Upper lobe of right lung (tissue), 1 donor: ENCODE measurements at regions not wholly inside any gene's neighbourhood (a gene's known extent, or its start where the extent isn't known, plus 50 kb on each side); places are given as distances from the start of the nearest gene placed in this dataset.

Experiments
- ATAC-seq: fragments of 200-7000 bp; cut with Tn5 transposase; one replicate; pipeline ENCODE4 v1.9.1; 2020; ENCODE audit warnings: mild to moderate bottlenecking, moderate library complexity
- DNase-seq: peaks from one replicate; pipeline ENCODE4 v3.0.0-alpha.2; 2020
- H3K27ac ChIP-seq: fragments of 200-600 bp; one replicate; pipeline ENCODE4 v1.8.0; 2022
- H3K27me3 ChIP-seq: fragments of 200-600 bp; one replicate; pipeline ENCODE4 v1.8.0; 2022; ENCODE audit warnings: mild to moderate bottlenecking
- H3K36me3 ChIP-seq: fragments of 200-600 bp; one replicate; pipeline ENCODE4 v1.8.0; 2022
- H3K4me1 ChIP-seq: fragments of 200-600 bp; one replicate; pipeline ENCODE4 v1.8.0; 2022
- H3K4me3 ChIP-seq: fragments of 200-600 bp; one replicate; pipeline ENCODE4 v1.8.0; 2022; ENCODE audit warnings: mild to moderate bottlenecking
- H3K9me3 ChIP-seq: fragments of 200-600 bp; one replicate; pipeline ENCODE4 v1.8.0; 2022
- intact Hi-C: fragments of 100-400 bp; cut with DNase I; formaldehyde crosslinking; loops from one replicate; pipeline ENCODE4 v1.11.0; 2022
- TF ChIP-seq, protein P1 (sequence below): fragments of 200-600 bp; IDR thresholded peaks from one replicate; pipeline ENCODE4 v1.8.0; 2022; ENCODE audit warnings: antibody characterized with exemption
- donor health status: DM: no; HTN: yes; CAD: no; lungs with severe emphysema.

GRCh38 chr3:117637666-117638065 is 928.1 kb downstream of the TUSC7 start:
- Histone ChIP-seq H3K9me3 (no peaks in the 10 kb centered on the region), H3K4me1 (no peaks in the 10 kb centered on the region), H3K36me3 (no peaks in the 10 kb centered on the region), H3K27me3 (no peaks in the 10 kb centered on the region), H3K27ac (no peak overlapping the region), H3K4me3 (no peak overlapping the region)
- TF ChIP-seq, protein P1, sequence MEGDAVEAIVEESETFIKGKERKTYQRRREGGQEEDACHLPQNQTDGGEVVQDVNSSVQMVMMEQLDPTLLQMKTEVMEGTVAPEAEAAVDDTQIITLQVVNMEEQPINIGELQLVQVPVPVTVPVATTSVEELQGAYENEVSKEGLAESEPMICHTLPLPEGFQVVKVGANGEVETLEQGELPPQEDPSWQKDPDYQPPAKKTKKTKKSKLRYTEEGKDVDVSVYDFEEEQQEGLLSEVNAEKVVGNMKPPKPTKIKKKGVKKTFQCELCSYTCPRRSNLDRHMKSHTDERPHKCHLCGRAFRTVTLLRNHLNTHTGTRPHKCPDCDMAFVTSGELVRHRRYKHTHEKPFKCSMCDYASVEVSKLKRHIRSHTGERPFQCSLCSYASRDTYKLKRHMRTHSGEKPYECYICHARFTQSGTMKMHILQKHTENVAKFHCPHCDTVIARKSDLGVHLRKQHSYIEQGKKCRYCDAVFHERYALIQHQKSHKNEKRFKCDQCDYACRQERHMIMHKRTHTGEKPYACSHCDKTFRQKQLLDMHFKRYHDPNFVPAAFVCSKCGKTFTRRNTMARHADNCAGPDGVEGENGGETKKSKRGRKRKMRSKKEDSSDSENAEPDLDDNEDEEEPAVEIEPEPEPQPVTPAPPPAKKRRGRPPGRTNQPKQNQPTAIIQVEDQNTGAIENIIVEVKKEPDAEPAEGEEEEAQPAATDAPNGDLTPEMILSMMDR = no peak
- no peak for ATAC-seq
- intact Hi-C loops = no loop called here
- DNase-seq = no peak

DNA sequence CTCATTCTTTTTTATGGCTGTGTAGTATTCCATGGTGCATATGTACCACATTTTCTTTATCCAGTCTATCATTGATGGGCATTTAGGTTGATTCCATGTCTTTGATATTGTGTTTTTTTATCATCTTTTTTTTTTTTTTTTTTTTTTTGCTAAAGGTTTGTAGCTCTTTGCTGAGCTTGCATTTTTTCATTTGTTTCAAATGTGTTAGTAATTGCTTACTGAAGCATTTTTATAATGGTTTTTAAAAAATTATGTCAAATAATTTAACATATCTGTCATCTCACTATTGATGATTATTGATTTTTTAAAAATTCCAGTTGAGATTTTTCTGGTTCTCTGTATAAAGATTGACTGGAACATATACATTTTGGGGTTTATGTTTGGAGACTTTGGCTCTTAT is 934.6 kb downstream of the TUSC7 start:
- TF ChIP-seq, protein P1 = no peak
- H3K4me3 ChIP-seq = no peak overlapping the region
- H3K27ac ChIP-seq = no peak overlapping the region
- H3K27me3 ChIP-seq = no peaks in the 10 kb centered on the region
- no peaks in the 10 kb centered on the region for H3K36me3 ChIP-seq
- DNase-seq (no peak), ATAC-seq (no peak)
- no peaks in the 10 kb centered on the region for H3K4me1 ChIP-seq
- intact Hi-C loops = no loop called here
- no peaks in the 10 kb centered on the region for H3K9me3 ChIP-seq

DNA sequence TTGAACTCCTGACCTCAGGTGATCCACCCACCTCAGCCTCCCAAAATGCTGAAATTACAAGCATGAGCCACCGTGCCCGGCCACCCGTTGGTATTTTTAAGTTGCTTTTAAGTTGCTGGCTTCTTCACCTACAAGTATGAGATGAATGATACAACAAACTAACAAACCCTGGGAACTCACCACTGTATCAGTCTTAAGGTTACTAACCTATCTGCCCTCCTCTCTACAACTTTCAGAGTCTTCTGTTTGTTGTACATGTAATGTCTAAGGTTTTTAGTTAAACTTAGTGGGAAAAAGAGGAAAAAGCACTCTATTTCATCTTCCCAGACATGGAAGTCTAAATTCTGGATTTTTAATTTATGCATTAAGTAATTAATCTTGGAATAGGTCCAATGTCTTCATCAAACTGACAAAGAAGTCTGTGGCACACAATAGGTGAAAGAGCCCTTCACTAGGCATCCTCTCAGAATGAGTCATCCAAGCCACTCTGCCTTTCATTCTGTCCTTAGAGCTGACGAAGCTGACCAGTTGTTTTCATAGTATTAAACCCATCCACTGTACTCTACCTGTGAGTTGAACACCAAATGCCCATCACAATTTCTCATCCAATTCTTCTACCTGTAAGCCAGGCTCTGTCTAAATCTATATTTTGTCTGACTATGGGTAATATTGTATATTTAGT is 936.1 kb downstream of the TUSC7 start:
- no peaks in the 10 kb centered on the region for H3K4me1 ChIP-seq
- DNase-seq (no peak), ATAC-seq (no peak)
- H3K27me3 ChIP-seq = no peaks in the 10 kb centered on the region
- H3K27ac ChIP-seq = no peak overlapping the region
- H3K4me3 ChIP-seq = no peak overlapping the region
- no peaks in the 10 kb centered on the region for H3K9me3 ChIP-seq
- TF ChIP-seq, protein P1 = no peak
- intact Hi-C loops = no loop called here
- H3K36me3 ChIP-seq = no peaks in the 10 kb centered on the region

DNA sequence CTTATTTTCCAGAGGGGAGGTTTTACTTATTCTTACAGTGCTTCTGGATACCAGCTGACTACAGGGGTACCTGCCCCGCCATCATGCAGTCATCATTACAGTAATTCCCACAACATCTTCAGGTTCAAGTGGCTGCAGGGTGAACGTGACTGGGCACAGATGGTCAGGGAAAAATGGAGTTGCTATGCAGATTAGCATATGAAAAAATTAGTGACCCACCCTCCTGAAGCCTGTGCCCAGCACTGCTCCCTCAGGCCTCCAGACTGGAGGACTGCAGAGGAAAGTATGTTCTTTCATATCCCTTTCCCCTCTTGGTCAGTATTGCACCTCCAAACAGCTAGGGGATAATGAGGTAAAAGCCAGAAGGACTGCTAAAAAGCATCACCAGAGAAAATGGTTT is 937.9 kb downstream of the TUSC7 start:
- intact Hi-C loops = no loop called here
- ATAC-seq = no peak
- TF ChIP-seq, protein P1 = no peak

DNA sequence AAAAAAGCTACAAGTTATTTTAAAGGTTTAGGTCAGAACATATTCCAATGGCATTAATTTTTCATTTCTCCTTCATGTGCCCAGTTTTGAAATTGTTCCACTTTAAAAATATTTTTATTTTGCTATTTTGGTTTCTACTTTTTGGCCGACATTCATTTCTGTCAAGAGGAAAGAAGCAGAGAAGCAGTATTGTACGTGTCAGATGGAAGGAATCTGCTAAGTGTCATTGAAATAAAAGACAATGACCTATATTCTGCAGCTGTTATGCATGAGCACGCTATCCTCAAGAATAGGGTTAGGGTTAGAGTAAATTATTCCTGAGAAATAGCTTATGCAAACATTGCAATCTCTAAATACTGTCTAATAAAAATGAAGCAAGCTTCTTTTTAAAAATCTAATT is 941.7 kb downstream of the TUSC7 start:
- ATAC-seq = no peak
- intact Hi-C loops = no loop called here
- no peak for DNase-seq

More for the DNA sequence above, 937.9 kb downstream of the TUSC7 start:
- no peak for DNase-seq
- H3K27ac ChIP-seq = no peak overlapping the region
- H3K4me1 ChIP-seq = no peaks in the 10 kb centered on the region
- H3K4me3 ChIP-seq = no peak overlapping the region
- no peaks in the 10 kb centered on the region for H3K9me3 ChIP-seq
- no peaks in the 10 kb centered on the region for H3K36me3 ChIP-seq
- no peaks in the 10 kb centered on the region for H3K27me3 ChIP-seq

More for the DNA sequence above, 941.7 kb downstream of the TUSC7 start:
- TF ChIP-seq, protein P1 = no peak
- H3K4me3 ChIP-seq = no peak overlapping the region
- H3K36me3 ChIP-seq = no peaks in the 10 kb centered on the region
- no peak overlapping the region for H3K27ac ChIP-seq
- no peaks in the 10 kb centered on the region for H3K27me3 ChIP-seq
- no peaks in the 10 kb centered on the region for H3K4me1 ChIP-seq
- no peaks in the 10 kb centered on the region for H3K9me3 ChIP-seq
